Panc1 (cell line): ENCODE measurements at regions not wholly inside any gene's neighbourhood (a gene's known extent, or its start where the extent isn't known, plus 50 kb on each side); places are given as distances from the start of the nearest gene placed in this dataset.

ENCODE experiments used
- POLR2AphosphoS5 ChIP-seq: IDR thresholded peaks from 2 replicates; pipeline ENCODE4 v1.6.1; 2012; ENCODE audit warnings: mild to moderate bottlenecking, low read depth, low read length, moderate library complexity
- TCF7L2 ChIP-seq: IDR thresholded peaks from 2 replicates; pipeline ENCODE4 v1.6.1; 2011; ENCODE audit warnings: mild to moderate bottlenecking, low read depth, low read length, inconsistent platforms

DNA sequence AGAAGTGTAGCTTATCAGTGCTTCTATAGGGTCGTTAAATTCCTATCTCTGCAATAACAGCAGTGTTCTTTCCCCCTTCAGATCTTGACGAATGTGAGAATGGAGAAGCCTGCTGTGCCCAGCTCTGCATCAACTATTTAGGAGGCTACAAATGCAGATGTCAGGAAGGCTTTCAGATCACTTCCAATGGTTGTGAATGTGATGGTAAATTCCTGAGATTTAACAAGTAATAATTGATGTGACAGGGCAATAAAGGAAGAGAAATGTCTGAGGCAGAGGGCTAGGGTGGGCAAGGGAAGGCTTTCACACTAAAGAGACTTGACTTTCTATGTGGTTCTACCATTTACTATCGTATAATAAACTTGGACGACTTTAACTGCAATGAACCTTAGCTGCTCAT lies 711.7 kb upstream of the GOLIM4 start:
- no peak for TF ChIP-seq POLR2AphosphoS5
- TF ChIP-seq TCF7L2, result no peak
